ENCODE measurements at regions not wholly inside any gene's neighbourhood (a gene's known extent, or its start where the extent isn't known, plus 50 kb on each side); places are given as distances from the start of the nearest gene placed in this dataset.
"Not testable (repeated sequence)": the region's sequence is repeated elsewhere in the genome, so short reads cannot be mapped to it uniquely, and the experiment has no call there.

DNA sequence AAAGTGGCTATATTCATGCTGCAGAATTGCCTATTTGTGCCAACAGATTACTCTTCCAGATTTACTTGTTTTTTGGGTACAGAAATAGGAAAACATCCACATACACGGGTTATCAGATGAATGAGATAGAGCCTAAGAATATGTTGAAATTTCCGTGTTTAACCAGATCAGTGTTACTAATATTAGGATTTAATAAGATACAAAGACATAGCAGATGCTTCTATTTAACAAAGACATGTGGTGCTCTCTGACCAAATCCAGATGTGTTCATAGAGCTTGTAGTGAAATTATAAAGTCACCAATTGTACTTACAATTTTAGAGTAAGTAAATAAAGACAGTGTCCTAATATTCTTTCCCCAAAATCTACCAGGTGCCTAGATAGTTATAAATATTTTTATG, 208.0 kb downstream of the CASP12 start:
- DNase-seq = no peak
- Mint-ChIP-seq H3K27me3 (ENCODE audit: low read depth) (no peaks in the 10 kb centered on the region), H3K4me1 (ENCODE audit: low read depth) (peaks cover 18% of the 10 kb centered on the region), H3K36me3 (ENCODE audit: insufficient read depth in 2 of 2) (peaks cover 0 to 2% of the 10 kb centered on the region in 2 donors), H3K4me3 (no peak overlapping the region), H3K27ac (no peak overlapping the region), H3K9me3 (peaks cover 2% of the 10 kb centered on the region in 2 donors)
- no peak for ATAC-seq (replicated peaks in 1 of 2)

DNA sequence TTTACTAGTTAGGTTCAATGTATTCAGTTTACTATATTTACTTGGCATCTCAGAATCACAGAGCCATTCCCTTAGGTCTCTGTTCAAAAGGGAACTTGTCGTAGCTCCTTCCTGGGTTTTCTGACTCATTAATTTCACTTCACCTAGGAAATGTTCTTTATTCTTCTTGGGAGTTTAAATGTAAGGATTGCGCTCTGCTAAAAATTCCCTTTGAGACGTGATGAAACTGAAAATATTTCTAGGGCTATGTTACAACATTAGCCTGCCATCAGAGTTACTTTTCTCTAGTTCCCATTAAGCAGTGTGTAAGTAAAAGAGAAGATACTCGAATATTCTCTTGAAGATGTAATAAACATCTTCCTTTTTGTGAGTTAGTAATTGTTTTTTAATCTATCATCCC, 209.5 kb downstream of the CASP12 start:
- Mint-ChIP-seq H3K9me3 (peaks cover 2% of the 10 kb centered on the region in 2 donors), H3K4me1 (ENCODE audit: low read depth) (peaks cover 8% of the 10 kb centered on the region), H3K27me3 (ENCODE audit: low read depth) (no peaks in the 10 kb centered on the region), H3K4me3 (no peak overlapping the region), H3K36me3 (ENCODE audit: insufficient read depth in 2 of 2) (peaks cover 0 to 2% of the 10 kb centered on the region in 2 donors), H3K27ac (no peak overlapping the region)
- ATAC-seq (replicated peaks in 1 of 2) = no peak
- no peak for DNase-seq

DNA sequence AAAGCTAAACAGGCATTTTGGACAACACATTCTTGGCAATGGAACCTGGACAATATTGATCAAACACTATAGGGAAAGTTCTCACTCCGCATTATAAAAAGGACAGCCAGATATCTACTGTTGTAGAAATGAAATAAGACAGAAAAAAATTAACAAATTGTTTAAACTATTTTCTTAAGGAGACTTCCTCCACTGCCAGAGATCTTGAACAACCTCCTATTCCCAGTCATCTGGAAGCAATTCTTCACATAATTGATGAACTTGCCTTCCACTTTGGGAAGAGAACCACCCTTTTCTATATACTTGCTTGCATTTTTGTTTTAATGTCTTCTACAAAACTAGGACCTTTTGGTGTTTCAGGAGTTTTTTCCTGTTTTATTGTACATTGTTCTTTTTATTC, 216.1 kb downstream of the CASP12 start:
- no peaks in the 10 kb centered on the region for H3K27me3 Mint-ChIP-seq (ENCODE audit: low read depth)
- no peak for ATAC-seq (replicated peaks in 1 of 2)
- H3K9me3 Mint-ChIP-seq = no peaks in the 10 kb centered on the region
- H3K4me3 Mint-ChIP-seq = no peak overlapping the region
- H3K27ac Mint-ChIP-seq = no peak overlapping the region
- no peak for DNase-seq
- peaks cover 5% of the 10 kb centered on the region for H3K4me1 Mint-ChIP-seq (ENCODE audit: low read depth)
- H3K36me3 Mint-ChIP-seq (ENCODE audit: insufficient read depth in 2 of 2) = no peaks in the 10 kb centered on the region

DNA sequence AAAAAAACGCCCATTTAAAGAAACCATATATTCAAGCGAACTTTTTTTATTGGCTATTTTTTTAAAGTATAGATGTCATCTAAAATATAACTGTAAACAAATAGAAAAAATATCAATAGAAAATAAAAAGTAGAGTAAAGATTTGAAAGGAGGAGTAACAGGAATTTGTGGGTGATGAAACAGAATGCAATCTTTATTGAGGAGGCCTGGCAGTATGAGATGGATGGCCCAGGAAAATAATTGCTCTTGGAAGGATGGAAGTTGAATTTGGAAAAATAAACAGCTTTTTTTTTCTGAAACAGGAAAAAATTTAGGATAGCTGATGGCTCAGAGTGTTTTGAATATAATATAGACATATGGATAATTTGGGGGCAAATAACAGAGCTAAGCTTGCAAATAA, 219.0 kb downstream of the CASP12 start:
- Mint-ChIP-seq H3K9me3 (peaks cover 0 to 3% of the 10 kb centered on the region in 2 donors), H3K36me3 (ENCODE audit: insufficient read depth in 2 of 2) (peaks cover 3 to 4% of the 10 kb centered on the region in 2 donors), H3K4me3 (no peak overlapping the region), H3K27ac (no peak overlapping the region), H3K4me1 (ENCODE audit: low read depth) (peaks cover 5% of the 10 kb centered on the region), H3K27me3 (ENCODE audit: low read depth) (no peaks in the 10 kb centered on the region)
- ATAC-seq (replicated peaks in 1 of 2) (no peak), DNase-seq (no peak)

DNA sequence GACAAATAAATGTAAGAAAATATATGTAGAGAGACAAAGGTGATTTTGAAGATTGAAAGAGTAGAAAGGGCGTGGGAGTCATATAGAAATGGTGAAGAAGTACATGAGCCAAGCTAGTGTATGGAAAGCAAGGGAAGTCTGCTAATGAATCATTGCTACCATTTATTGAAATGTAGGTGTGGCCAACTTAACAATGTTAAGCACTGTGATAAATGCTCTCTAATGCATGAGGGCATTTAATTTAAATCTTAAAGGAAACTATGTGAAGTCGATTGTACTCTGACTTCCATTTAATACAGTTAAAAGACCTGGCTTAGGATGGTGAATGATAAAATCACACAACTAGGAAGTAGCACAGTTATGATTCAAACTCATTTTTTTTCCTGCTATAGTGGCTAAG, 219.9 kb downstream of the CASP12 start:
- no peak overlapping the region for H3K27ac Mint-ChIP-seq
- H3K9me3 Mint-ChIP-seq = peaks cover 0 to 3% of the 10 kb centered on the region in 2 donors
- H3K4me1 Mint-ChIP-seq (ENCODE audit: low read depth) = peaks cover 5% of the 10 kb centered on the region
- H3K36me3 Mint-ChIP-seq (ENCODE audit: insufficient read depth in 2 of 2) = peaks cover 3 to 4% of the 10 kb centered on the region in 2 donors
- no peaks in the 10 kb centered on the region for H3K27me3 Mint-ChIP-seq (ENCODE audit: low read depth)
- no peak overlapping the region for H3K4me3 Mint-ChIP-seq
- no peak for ATAC-seq (replicated peaks in 1 of 2)
- no peak for DNase-seq

DNA sequence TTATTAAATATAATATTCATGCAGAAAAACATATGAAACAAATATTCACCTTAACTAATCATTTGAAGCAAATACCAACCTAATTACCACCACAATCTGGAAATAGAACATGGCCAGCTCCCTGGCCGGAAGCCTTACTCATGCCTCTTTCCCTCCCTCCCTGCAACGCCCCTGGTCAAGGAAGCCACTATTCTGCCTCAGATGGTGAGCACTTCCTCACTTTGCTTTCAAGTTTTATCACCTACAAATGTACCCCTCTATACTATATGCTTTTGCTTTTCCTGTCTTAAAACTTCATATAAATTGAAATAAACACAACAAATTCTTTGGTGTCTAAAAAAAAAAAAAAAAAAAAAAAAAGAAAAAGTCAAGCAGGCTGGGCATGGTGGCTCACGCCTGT, 221.2 kb downstream of the CASP12 start:
- H3K36me3 Mint-ChIP-seq (ENCODE audit: insufficient read depth in 2 of 2); H3K4me3 Mint-ChIP-seq; ATAC-seq (replicated peaks in 1 of 2); H3K9me3 Mint-ChIP-seq; DNase-seq; H3K4me1 Mint-ChIP-seq (ENCODE audit: low read depth); H3K27me3 Mint-ChIP-seq (ENCODE audit: low read depth); H3K27ac Mint-ChIP-seq: not testable (repeated sequence)

DNA sequence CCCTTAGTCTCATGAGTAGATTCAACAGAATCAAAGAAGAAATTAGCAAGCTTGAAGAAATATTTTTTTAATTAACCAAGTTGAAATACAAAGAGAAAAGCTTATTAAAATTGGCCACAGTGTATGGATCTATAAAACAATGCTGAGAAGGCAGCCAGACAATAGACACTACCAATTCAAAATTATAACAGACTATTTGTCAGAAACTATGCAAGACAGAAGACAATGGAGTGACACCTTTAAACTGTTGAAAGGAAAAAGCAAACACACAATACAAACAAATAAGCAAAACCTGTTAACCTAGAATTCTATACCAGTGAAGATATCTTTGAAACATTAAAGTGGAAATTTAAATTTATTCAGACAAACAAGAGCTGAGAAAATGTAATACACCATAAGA, 225.4 kb downstream of the CASP12 start:
- H3K27me3 Mint-ChIP-seq (ENCODE audit: low read depth) = peaks cover 11% of the 10 kb centered on the region
- H3K36me3 Mint-ChIP-seq (ENCODE audit: insufficient read depth in 2 of 2) = peaks cover 7 to 8% of the 10 kb centered on the region in 2 donors
- H3K9me3 Mint-ChIP-seq = peaks cover 1 to 8% of the 10 kb centered on the region in 2 donors
- ATAC-seq (replicated peaks in 1 of 2) (no peak), DNase-seq (no peak)
- no peak overlapping the region for H3K27ac Mint-ChIP-seq
- H3K4me1 Mint-ChIP-seq (ENCODE audit: low read depth) = peaks cover 15% of the 10 kb centered on the region
- no peak overlapping the region for H3K4me3 Mint-ChIP-seq

DNA sequence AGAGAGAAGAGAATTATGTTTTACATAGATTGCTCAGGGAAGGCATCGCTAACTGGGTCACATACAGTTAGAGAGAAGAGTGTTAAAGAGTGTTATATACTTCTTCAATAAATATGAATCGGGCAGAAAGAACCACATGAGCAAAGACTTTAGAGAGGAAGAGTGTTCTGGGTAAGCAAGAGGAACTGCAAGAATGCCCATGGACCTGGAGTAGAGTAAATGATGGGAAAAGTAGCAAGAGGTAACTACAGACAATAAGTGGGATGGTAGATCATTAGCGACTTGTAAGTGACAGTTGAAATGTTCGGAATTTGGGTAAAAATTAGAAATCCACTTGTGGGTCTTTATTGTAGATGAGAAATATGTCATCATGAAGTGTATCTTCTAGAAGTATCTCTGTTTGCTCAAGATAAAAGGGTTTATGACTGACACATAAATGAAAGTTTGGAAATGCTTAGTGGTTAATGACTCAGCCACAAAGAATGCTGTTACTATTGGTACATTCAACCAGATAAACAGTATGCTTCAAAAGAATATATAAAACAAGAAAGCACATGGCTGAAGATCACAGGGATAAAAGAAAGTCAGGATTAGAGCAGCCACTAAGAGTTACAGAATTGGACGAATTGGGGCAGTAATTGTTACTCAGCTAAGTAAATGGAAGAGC, 229.3 kb downstream of the CASP12 start:
- peaks cover 11% of the 10 kb centered on the region for H3K27me3 Mint-ChIP-seq (ENCODE audit: low read depth)
- peak overlapping the region; percentile 72 for H3K27ac Mint-ChIP-seq
- no peak overlapping the region for H3K4me3 Mint-ChIP-seq
- peaks cover 14% of the 10 kb centered on the region for H3K4me1 Mint-ChIP-seq (ENCODE audit: low read depth)
- H3K9me3 Mint-ChIP-seq = peaks cover 1 to 5% of the 10 kb centered on the region in 2 donors
- peak; percentile 86 to 88 for ATAC-seq (replicated peaks in 1 of 2)
- H3K36me3 Mint-ChIP-seq (ENCODE audit: insufficient read depth in 2 of 2) = peaks cover 3 to 5% of the 10 kb centered on the region in 2 donors
- DNase-seq = no peak

DNA sequence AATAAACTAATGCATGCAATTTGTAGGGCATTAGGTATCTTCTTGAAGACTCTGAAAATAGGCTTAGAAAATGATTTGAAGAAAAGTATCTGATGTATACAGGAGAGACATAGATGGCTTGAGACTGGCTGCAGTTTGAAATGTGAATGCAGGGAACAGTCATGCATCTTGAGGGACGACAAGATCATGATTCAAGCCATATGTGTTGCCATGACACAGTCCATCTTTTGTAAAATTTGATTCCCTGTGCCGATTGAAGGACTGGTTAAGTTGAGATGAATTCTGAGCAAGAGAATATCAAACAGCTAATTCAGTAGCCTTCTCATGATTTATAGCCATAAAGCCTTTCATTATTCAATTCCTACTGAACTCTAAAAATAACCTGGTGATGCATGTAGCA, 231.6 kb downstream of the CASP12 start:
- no peak overlapping the region for H3K4me3 Mint-ChIP-seq
- no peak for ATAC-seq (replicated peaks in 1 of 2)
- no peak overlapping the region for H3K27ac Mint-ChIP-seq
- H3K4me1 Mint-ChIP-seq (ENCODE audit: low read depth) = peaks cover 14% of the 10 kb centered on the region
- H3K27me3 Mint-ChIP-seq (ENCODE audit: low read depth) = peaks cover 7% of the 10 kb centered on the region
- peaks cover 0 to 3% of the 10 kb centered on the region in 2 donors for H3K36me3 Mint-ChIP-seq (ENCODE audit: insufficient read depth in 2 of 2)
- H3K9me3 Mint-ChIP-seq = peaks cover 0 to 5% of the 10 kb centered on the region in 2 donors
- no peak for DNase-seq

DNA sequence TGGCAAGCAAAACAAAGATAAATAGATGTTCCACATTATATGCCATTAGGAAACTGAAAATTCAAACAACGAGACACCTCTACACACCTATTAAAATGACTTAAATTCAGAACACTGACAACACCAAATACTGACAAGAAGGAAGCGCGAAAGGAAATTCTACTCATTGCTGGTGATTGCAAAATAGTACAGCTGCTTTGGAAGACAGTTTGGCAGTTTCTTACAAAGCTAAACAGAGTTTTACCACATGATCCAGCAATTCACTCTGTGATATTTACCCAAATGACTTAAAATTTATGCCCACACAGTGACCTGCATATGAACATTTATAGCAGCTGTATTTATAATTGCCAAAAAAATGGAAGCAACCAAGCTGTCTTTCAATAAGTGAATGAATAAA, 232.6 kb downstream of the CASP12 start:
- no peak for DNase-seq
- Mint-ChIP-seq H3K4me1 (ENCODE audit: low read depth) (peaks cover 14% of the 10 kb centered on the region), H3K9me3 (peaks cover 0 to 2% of the 10 kb centered on the region in 2 donors), H3K4me3 (no peak overlapping the region), H3K36me3 (ENCODE audit: insufficient read depth in 2 of 2) (no peaks in the 10 kb centered on the region), H3K27ac (no peak overlapping the region), H3K27me3 (ENCODE audit: low read depth) (no peaks in the 10 kb centered on the region)
- ATAC-seq (replicated peaks in 1 of 2) = no peak

DNA sequence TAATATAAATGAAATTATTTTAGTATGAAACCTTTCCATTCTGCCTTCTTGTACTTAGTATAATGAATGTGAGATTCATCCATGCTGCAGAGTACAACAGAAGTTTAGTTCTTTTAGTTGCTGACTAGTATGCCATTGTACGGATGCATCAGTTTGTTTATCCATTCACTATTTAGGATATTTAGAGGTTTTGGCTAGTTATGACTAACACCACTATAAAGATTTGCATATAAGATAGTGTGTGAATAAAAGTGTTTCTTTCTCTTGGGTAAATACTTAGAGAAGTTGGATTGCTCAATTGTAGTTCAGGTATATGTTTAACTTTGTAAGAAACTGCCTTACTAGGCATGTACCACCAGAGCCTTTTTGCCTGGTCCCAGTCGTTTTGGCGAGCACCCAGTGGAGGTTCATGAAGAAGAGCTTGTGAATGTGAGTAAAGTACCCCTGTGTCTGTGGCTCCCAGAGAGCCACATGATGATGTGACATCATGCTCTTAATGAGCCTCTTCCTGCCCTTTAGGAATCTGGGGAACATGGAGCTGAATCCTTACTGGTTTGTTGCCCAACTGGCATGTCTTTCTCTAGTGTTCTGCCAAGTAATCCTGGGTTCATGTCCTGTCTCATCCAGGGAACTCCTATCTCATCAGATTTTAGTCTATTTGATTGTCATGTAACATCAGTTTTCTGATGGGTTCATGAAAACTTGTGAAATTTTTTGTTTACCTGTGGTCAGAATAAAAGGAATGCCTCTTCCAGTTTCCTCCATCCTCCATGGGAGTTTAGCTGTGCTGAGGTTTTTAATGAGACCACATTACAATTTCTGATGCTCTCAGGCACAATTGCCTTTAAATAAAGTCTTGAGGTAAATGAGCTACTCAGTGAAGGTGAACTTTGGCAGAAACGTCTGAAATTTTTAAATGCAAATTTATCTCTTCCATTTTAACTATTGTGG, 234.8 kb downstream of the CASP12 start:
- Mint-ChIP-seq H3K9me3 (peaks cover 0 to 5% of the 10 kb centered on the region in 2 donors), H3K36me3 (ENCODE audit: insufficient read depth in 2 of 2) (no peaks in the 10 kb centered on the region), H3K27ac (no peak overlapping the region), H3K4me1 (ENCODE audit: low read depth) (peaks cover 3% of the 10 kb centered on the region), H3K27me3 (ENCODE audit: low read depth) (no peaks in the 10 kb centered on the region), H3K4me3 (no peak overlapping the region)
- ATAC-seq (replicated peaks in 1 of 2) = no peak
- no peak for DNase-seq

DNA sequence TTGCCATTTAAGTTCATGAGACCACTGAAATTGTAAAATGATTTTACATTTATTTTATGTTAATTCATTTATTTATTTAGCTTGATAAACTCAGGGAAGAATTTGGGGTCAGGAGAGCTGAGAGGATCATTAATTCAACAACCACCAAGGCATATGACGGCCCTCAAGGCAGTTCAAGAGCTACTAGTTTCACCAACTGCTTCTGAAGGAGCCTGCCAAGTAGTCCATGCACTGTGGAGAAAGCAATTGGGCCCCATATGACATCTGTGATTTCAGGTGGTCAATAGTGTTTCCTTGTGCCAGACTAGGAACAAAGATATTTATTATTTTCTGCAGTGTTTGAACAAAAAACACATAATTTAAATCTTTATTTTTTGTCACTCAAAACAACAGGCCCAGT, 236.4 kb downstream of the CASP12 start:
- no peaks in the 10 kb centered on the region for H3K36me3 Mint-ChIP-seq (ENCODE audit: insufficient read depth in 2 of 2)
- H3K4me3 Mint-ChIP-seq = no peak overlapping the region
- DNase-seq (no peak), ATAC-seq (replicated peaks in 1 of 2) (no peak)
- H3K27me3 Mint-ChIP-seq (ENCODE audit: low read depth) = no peaks in the 10 kb centered on the region
- peaks cover 0 to 5% of the 10 kb centered on the region in 2 donors for H3K9me3 Mint-ChIP-seq
- H3K27ac Mint-ChIP-seq = no peak overlapping the region
- peaks cover 10% of the 10 kb centered on the region for H3K4me1 Mint-ChIP-seq (ENCODE audit: low read depth)

DNA sequence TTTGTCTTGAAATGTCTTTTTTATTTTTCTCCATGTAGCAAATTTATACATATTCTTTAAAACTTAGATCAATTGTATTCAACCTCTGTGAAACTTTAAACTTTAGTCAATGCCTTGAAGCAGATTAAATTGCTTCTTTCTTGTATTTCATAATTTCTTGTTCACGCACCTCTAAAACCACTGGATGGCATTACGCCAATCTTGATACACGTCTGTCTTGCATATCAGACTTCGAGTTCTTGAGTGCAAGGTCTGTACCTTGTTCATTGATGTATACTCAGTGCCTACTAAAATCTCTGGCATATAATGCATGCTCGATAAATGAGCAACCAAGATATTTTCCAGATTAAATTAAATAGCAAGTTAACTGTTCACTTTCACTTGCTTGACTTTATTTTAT, 236.8 kb downstream of the CASP12 start:
- H3K4me3 Mint-ChIP-seq = no peak overlapping the region
- DNase-seq = no peak
- H3K4me1 Mint-ChIP-seq (ENCODE audit: low read depth) = peaks cover 13% of the 10 kb centered on the region
- H3K36me3 Mint-ChIP-seq (ENCODE audit: insufficient read depth in 2 of 2) = no peaks in the 10 kb centered on the region
- H3K9me3 Mint-ChIP-seq = peaks cover 0 to 5% of the 10 kb centered on the region in 2 donors
- H3K27me3 Mint-ChIP-seq (ENCODE audit: low read depth) = no peaks in the 10 kb centered on the region
- no peak overlapping the region for H3K27ac Mint-ChIP-seq
- ATAC-seq (replicated peaks in 1 of 2) = no peak
